Liver (tissue), 3 donors: ENCODE measurements at regions not wholly inside any gene's neighbourhood (a gene's known extent, or its start where the extent isn't known, plus 50 kb on each side); places are given as distances from the start of the nearest gene placed in this dataset.

ENCODE experiments used
- CTCF ChIP-seq: fragments of 150-350 bp; IDR thresholded peaks from 2 replicates; pipeline ENCODE4 v1.5.1; 2017; ENCODE audit warnings: improper control_type of control experiment, low read depth, low read length; ENCODE audit not compliant: missing input control
- MAX ChIP-seq: IDR thresholded peaks from 2 replicates; pipeline ENCODE4 v1.6.1; 2016; ENCODE audit warnings: antibody characterized with exemption
- RAD21 ChIP-seq, 2 donors: IDR thresholded peaks; 2 replicates each; pipeline ENCODE4 v1.6.1; 2016; ENCODE audit warnings: antibody characterized with exemption in 2 of 2, mild to moderate bottlenecking in 2 of 2
- ZBTB33 ChIP-seq: IDR thresholded peaks from 2 replicates; pipeline ENCODE4 v1.6.1; 2016; ENCODE audit warnings: antibody characterized with exemption
- donor health status: healthy.
- donor health status: healthy.

GRCh38 chr10:130772676-130773075, 538.8 kb downstream of the TCERG1L start:
- TF ChIP-seq RAD21 (IDR thresholded peaks at IDR 0.05) (no peak), CTCF (no peak), MAX (no peak), ZBTB33 (no peak)
